ENCODE measurements at regions not wholly inside any gene's neighbourhood (a gene's known extent, or its start where the extent isn't known, plus 50 kb on each side); places are given as distances from the start of the nearest gene placed in this dataset.

DNA sequence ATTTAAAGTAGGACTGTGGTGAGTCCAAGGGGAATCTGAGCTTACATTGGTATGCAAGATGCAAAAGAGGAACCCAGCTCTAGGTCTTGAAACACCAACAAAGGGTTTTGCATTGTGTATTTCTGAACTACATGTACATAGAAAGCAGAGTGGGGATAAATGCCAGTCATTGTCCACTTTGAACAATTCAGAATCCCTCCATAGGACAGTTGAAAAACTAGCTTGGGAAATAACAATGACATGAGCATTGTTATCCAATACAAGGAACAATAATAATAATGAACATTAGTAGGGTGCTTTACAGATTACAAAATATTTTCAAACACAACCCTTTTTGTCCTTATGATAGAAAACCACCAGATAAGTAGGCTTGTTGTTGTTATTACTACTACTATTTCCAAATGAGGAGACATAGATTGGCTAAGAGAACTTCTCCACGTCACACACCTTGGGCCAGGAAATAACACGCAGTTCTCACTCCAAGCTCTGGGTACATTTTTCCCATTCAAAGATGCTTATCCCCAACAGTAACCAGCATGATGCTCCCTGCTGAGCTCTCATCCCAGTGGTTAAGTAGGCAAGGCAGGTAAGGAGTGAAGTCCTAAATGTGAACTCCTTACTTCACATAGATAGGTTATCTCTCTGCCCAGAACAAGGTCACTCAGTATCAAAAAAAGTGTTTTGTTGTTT is 51.7 kb upstream of the RASSF8 start:
- no peak overlapping the region for H3K4me3 ChIP-seq (ENCODE audit: low read length)
- DNase-seq (ENCODE audit: low read depth), result no peak
- TF ChIP-seq, protein P1, sequence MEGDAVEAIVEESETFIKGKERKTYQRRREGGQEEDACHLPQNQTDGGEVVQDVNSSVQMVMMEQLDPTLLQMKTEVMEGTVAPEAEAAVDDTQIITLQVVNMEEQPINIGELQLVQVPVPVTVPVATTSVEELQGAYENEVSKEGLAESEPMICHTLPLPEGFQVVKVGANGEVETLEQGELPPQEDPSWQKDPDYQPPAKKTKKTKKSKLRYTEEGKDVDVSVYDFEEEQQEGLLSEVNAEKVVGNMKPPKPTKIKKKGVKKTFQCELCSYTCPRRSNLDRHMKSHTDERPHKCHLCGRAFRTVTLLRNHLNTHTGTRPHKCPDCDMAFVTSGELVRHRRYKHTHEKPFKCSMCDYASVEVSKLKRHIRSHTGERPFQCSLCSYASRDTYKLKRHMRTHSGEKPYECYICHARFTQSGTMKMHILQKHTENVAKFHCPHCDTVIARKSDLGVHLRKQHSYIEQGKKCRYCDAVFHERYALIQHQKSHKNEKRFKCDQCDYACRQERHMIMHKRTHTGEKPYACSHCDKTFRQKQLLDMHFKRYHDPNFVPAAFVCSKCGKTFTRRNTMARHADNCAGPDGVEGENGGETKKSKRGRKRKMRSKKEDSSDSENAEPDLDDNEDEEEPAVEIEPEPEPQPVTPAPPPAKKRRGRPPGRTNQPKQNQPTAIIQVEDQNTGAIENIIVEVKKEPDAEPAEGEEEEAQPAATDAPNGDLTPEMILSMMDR (conservative IDR thresholded peaks at IDR 0.05; ENCODE audit: low read length), result no peak

Data from AG10803 (cell line).